GM18858 (cell line): ENCODE measurements at regions not wholly inside any gene's neighbourhood (a gene's known extent, or its start where the extent isn't known, plus 50 kb on each side); places are given as distances from the start of the nearest gene placed in this dataset.

Experiments used
- ATAC-seq: cut with Tn5 transposase; IDR thresholded peaks from one replicate; pipeline ENCODE4 v1.9.1; 2021; ENCODE audit not compliant: unreplicated experiment

DNA sequence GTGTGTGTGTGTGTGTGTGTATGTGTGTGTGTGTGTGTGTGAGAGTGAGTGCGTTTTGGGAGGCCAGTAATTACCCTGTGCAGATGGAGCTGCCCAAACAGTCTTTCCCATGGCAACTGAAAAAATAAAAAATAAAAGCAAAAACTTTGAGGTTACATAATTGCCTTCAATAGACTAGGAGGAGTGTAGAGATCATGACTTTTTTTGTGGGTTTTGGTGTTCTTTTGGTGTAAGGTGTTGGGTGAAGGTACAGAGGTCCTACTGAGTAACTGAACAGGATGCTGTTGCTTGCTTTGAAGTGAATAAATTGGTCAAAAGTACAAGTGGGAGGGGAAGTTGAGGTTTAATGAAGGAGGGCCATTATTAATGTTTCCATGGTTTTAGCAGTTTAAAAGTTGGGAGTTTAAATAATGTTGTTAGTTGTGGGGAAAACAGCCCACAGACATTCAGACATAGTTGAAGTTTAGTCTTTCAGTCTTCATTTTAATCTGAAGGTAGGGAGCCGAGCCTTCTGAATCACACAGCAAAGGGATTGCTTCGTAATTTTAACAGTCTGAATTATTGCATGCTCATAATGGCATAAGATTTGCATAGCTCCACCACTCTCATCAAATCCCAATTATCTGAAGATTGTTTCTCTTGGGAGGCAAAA lies 251.4 kb downstream of the PRL start:
- no peak for ATAC-seq

DNA sequence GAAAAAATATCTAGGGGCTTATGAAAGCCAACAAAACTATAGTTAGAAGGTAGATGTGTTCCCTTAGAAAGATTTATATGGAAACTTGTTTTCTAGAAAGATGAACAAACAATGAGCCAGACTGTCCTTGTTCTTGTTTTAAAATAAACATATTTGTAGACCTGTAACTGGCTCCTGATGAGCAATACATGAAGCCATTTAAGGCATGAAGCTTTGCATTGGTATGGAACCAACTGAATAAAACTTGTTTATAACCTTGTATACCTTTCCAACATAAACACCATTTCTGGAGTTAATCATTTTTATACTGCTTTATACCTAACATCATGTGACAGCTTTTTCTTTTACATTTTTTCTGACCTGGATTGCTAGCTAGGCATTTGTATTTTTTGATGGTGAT lies 247.8 kb downstream of the PRL start:
- ATAC-seq: no peak

- ATAC-seq: no peak
Observed at GRCh38 chr6:22053391-22053997, 243.3 kb downstream of the PRL start.

- ATAC-seq: no peak
Observed at GRCh38 chr6:22056398-22056797, 240.4 kb downstream of the PRL start.

GRCh38 chr6:22057962-22058361 lies 238.9 kb downstream of the PRL start:
- no peak for ATAC-seq

DNA sequence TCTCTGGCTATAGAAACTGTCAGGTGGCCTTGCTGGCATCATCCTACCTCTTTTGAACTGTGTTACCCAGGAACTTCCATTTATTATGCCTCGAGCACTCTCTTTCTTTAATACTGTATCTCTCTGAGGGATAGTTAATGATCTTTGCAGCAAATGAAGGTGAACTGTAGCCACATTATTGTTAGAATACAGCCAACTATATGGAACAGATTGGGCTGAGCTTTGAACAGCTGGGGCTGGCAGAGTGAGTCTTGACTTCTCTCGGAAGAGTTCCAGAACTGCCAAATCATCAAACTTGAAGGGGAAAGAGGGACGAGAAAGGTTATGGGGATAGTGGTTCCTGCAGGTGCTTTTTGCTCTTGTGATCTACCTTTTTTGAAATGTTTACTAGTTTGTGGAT lies 237.7 kb downstream of the PRL start:
- ATAC-seq: no peak

DNA sequence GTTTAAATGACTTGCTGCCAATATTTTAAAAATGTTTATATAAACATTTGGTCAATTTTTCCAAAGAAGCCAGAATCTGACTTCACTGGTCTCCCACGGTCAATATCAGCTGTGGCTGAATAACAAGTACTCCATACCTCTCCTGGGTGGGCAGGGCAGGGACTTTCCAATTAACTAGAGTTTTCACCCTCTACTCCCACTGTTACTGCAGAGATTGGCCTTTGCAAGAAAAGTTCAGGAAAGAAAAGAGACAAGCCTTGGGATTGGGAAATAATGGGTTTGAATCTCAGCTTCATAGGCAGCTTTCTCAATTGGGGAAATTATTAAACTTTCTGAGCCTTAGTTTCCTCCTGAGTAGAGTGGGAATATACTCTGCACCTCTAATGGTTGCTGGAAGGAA lies 236.9 kb downstream of the PRL start:
- no peak for ATAC-seq

GRCh38 chr6:22062807-22063408 lies 233.9 kb downstream of the PRL start:
- ATAC-seq: peak; percentile 44

- peak; percentile 31 for ATAC-seq
Observed at GRCh38 chr6:22064558-22064957, 232.3 kb downstream of the PRL start.

DNA sequence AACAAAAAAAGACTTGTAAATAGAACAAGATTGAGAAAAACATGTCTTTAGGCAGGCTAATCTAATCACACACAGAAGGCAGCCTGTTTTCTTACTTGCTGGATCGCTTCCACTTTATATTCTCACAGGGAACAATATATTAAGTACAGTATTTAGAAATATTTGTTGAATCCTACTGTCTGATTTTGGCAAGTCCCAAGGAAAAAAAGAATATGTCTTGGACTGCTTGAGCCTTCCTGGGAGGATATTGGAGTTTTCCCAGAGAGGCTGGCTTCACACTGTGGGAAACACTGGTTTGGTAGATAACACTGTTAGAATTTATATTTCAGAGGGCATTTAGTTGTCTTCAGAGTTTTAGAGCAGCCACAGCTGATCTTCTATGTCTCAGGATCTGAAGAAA lies 229.7 kb downstream of the PRL start:
- ATAC-seq: no peak

DNA sequence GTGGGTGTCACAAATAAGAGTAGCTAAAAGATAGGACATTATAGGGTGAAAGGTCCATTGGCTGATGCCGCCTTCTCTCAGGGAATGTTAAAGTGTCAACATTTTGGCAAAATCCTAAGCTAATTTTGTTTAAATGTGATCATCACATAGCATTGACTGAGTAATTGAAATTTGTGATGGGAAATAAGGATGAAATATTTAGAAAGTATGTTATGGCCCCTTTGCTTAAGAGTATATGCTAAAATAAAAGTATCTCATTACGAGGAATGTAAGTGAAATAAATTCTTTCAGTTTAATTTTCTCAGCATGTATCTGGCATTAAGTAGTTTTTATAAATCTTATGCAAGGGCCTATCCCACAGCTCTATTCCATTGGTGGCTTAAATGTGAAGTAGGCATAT lies 229.2 kb downstream of the PRL start:
- ATAC-seq: no peak

GRCh38 chr6:22068561-22069305 lies 228.1 kb downstream of the PRL start:
- ATAC-seq: peak; percentile 58

DNA sequence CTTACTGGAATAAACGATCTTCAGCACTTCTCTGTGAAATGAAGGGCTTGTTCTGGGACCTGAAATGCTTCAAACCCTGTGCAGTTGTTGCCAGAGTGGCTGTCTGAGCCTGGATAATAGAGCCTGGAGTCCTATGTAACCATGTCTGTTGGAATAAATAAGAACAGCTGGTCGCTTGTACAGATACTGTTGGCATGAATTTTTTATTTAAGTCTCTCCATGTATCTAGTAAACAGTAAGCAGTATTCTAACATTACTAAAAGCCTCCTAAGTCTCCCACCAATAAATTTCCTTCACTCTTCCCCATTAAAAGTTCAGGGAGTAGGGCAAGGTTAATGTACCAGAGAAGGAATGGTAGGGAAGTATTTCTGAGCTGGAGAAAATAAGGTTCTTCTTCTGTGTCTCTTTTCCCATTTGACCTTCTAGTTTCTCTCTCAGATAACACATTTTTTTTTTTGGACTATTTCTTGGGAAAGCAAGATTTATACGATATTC lies 227.5 kb downstream of the PRL start:
- ATAC-seq: no peak

DNA sequence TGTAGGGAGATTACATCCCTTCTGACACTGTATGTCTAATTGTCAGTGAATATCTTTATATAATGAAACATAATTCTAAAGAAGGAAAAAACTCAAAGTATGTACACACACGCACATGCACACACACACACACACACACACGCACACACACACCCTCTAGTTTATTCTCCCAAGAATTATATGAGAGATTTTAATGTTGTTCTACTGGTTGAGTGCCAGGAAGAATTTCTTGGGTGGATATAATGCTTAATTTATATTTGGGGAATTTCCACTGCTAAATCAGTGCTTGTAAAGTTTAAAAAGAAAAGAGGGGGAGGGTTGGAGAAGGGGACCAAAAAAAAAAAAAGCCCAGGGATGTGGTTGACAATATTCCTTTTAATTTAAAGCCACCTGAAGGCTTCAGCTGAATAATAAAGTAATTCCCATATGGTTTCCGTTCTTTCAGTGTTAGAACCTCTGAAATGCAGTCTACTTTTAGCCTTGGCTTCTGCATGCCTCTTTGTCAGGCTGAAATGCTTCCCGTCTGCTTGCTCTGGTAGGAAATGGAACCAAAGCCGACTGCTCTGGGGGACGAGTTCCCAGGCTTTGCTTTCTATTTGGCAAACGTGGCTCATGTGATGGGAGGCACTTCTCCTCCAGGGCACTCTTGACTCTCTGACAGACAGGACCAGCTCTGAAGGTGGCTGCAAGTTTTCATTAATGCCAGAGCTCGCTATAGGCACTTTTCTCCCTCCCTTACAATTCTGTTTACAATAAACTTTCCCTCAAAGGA lies 225.4 kb downstream of the PRL start:
- no peak for ATAC-seq

DNA sequence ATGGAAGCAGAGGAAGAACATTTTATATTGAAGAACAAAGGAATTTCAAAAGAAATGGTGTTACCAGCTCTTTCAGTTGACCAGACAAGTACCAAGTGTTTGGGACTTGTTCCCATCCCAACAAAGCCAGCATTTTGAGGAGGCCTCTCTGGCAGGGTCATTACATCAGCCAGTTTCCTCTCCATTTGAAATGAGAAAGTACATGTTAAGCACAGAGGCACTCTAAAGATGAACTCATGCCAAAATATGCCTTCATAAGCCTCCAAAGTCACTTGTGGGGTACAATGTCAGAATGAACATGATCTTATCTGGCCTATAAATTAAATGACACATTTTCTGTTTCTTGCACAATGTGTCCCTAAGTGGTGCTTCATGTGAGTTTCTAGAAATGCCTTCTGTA lies 223.9 kb downstream of the PRL start:
- ATAC-seq: no peak

GRCh38 chr6:22073516-22074198 lies 223.2 kb downstream of the PRL start:
- no peak for ATAC-seq

GRCh38 chr6:22078288-22078687 lies 218.5 kb downstream of the PRL start:
- no peak for ATAC-seq

DNA sequence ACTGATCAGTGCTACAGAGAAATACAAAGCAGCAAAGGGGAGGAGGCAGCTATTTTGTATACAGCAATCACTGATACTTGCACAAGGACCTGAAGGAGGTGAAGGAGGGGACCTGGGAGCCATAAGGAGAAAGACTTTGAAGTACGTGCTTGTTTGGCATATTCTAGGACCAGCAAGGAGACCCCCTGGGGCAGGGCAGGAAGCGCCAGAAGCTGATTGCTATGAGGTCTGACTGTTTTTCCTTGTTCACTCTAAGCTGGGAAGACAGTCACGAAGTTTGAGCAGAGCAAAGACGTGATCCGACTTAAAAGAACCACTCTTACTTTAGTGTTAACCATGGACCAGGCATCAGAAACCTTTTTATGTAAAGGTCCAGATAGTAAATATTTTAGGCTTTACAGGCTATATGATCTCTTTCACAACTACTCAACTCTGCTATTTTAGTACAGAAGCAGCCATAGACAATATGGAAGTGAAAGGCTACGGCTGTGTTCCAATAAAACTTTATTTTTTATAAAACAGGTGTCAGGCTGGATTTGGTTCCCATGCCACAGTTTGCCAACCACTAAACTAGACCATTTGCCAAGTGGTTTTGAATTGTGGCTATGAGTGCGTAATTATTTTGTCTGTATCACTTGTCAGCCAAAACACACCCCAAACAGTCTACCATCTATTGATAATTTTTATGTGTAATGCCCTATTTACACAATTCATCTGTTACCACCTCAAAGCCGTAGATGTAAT lies 217.9 kb downstream of the PRL start:
- no peak for ATAC-seq

DNA sequence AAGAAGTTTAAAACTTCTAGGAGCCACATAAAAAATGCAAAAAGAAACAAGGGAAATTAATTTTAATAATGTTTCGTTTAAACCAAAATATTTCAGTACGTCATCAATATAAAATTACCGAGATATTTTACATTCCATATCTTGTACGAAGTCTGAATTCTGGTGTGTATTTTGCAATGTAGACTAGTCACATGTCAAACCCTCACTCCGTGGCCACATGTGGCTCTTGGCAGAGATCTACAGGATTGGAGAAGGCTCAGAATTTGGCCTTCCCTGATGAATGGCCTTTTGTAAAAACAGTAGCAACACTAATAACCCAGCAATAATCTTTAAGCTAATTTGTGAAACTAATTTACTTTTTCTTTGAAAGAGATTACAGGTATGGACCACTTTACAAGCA lies 217.1 kb downstream of the PRL start:
- ATAC-seq: no peak

DNA sequence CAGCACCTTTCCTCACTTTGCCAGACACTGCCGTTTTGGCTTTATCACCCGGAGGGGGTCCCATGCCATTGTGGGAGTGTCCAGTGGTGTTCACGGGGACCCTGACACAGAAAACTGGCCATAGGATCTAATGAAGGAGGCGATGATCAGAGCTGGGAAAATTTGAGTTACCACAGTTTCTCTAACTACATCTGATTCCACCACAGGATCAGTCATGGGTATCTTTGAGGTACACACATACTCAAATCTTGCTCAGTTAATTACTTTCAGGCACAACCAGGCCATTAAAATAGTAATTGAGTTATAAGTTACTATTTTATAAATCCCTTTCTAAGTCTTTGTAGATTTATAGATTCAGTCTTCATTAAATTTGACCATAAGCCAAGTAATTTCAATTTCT lies 215.1 kb downstream of the PRL start:
- ATAC-seq: peak; percentile 87
